ENCODE measurements at regions not wholly inside any gene's neighbourhood (a gene's known extent, or its start where the extent isn't known, plus 50 kb on each side); places are given as distances from the start of the nearest gene placed in this dataset.

- H2AFZ ChIP-seq (ENCODE audit: low read depth, low read length, poor library complexity, severe bottlenecking) = no peak overlapping the region
- ChIA-PET POLR2A (no interaction called here), CTCF (no interaction called here)
Observed at GRCh38 chr2:464562-465309, 176.8 kb upstream of the ALKAL2 start.

GRCh38 chr2:460861-461260 lies 173.0 kb upstream of the ALKAL2 start:
- POLR2A ChIA-PET = no interaction called here
- Histone ChIP-seq H3K79me2 (ENCODE audit: insufficient read depth, low read length) (no peaks in the 10 kb centered on the region), H3K9ac (ENCODE audit: low read length) (no peak overlapping the region), H3K4me1 (ENCODE audit: control insufficient read depth in 1 of 2, insufficient read depth in 2 of 2, low read length in 2 of 2) (no peaks in the 10 kb centered on the region), H3K27me3 (ENCODE audit: insufficient read depth, low read length) (peaks cover 60% of the 10 kb centered on the region), H3K4me2 (ENCODE audit: low read length) (no peak overlapping the region), H3K27ac (ENCODE audit: low read depth, low read length) (no peak overlapping the region), H3K9me3 (ENCODE audit: control insufficient read depth in 1 of 2, insufficient read depth in 1 of 2, low read depth in 1 of 2, low read length in 2 of 2) (no peaks in the 10 kb centered on the region), H3K4me3 (replicated peaks in 1 of 2; ENCODE audit: low read depth in 1 of 2, low read length in 2 of 2) (no peak overlapping the region), H3K9me2 (ENCODE audit: insufficient read depth) (no peaks in the 10 kb centered on the region), H4K20me1 (ENCODE audit: insufficient read depth) (no peaks in the 10 kb centered on the region), H2AFZ (ENCODE audit: low read depth, low read length, poor library complexity, severe bottlenecking) (no peak overlapping the region), H3K36me3 (ENCODE audit: control insufficient read depth in 1 of 2, insufficient read depth in 2 of 2, low read length in 2 of 2) (no peaks in the 10 kb centered on the region)
- RAD21 ChIA-PET (ENCODE audit: low non-redundant PET in 1 of 2, low total read pairs in 2 of 2, uncharacterized antibody in 2 of 2, unreplicated experiment in 2 of 2) = no interaction called here
- DNase-seq (ENCODE audit: low read depth, low spot score) (no peak), ATAC-seq (no peak)
- no peak for TF ChIP-seq MAX (IDR thresholded peaks at IDR 0.05)
- TF ChIP-seq ELF1 (IDR thresholded peaks at IDR 0.05; ENCODE audit: borderline replicate concordance, low read depth) = no peak
- TF ChIP-seq YY1 (IDR thresholded peaks at IDR 0.05; ENCODE audit: extremely low read depth, insufficient replicate concordance, low read depth, low read length) = no peak
- no peak for TF ChIP-seq EGR1 (IDR thresholded peaks at IDR 0.05; ENCODE audit: low read depth)
- no peak for TF ChIP-seq RAD21 (IDR thresholded peaks at IDR 0.05; ENCODE audit: low read depth)
- TF ChIP-seq SP1 (IDR thresholded peaks at IDR 0.05; ENCODE audit: low read depth) = no peak
- TF ChIP-seq ZNF274 (IDR thresholded peaks at IDR 0.05; ENCODE audit: low read depth, low read length) = no peak
- no peak for TF ChIP-seq JUND (IDR thresholded peaks at IDR 0.05)
- TF ChIP-seq POLR2AphosphoS5 (IDR thresholded peaks at IDR 0.05; ENCODE audit: low read depth, low read length) = no peak
- no peak for TF ChIP-seq CTCF (IDR thresholded peaks at IDR 0.05 in 2 of 3, conservative IDR thresholded peaks at IDR 0.05 in 1 of 3; ENCODE audit: borderline replicate concordance in 1 of 3, insufficient read depth in 1 of 3, low read depth in 2 of 3, low read length in 2 of 3)
- TF ChIP-seq ZFX (IDR thresholded peaks at IDR 0.05) = no peak
- no TSS peak for BruUV-seq (replicated peaks)
- CTCF ChIA-PET = no interaction called here
- intact Hi-C loops (cut with micrococcal nuclease) = no loop called here

More at GRCh38 chr2:464562-465309, 176.8 kb upstream of the ALKAL2 start:
- Histone ChIP-seq H4K20me1 (ENCODE audit: insufficient read depth) (no peaks in the 10 kb centered on the region), H3K36me3 (ENCODE audit: control insufficient read depth in 1 of 2, insufficient read depth in 2 of 2, low read length in 2 of 2) (no peaks in the 10 kb centered on the region), H3K9me2 (ENCODE audit: insufficient read depth) (no peaks in the 10 kb centered on the region), H3K4me3 (replicated peaks in 1 of 2; ENCODE audit: low read depth in 1 of 2, low read length in 2 of 2) (no peak overlapping the region), H3K4me2 (ENCODE audit: low read length) (no peak overlapping the region), H3K4me1 (ENCODE audit: control insufficient read depth in 1 of 2, insufficient read depth in 2 of 2, low read length in 2 of 2) (no peaks in the 10 kb centered on the region), H3K27me3 (ENCODE audit: insufficient read depth, low read length) (peaks cover 43% of the 10 kb centered on the region), H3K79me2 (ENCODE audit: insufficient read depth, low read length) (no peaks in the 10 kb centered on the region), H3K9me3 (ENCODE audit: control insufficient read depth in 1 of 2, insufficient read depth in 1 of 2, low read depth in 1 of 2, low read length in 2 of 2) (no peaks in the 10 kb centered on the region), H3K9ac (ENCODE audit: low read length) (no peak overlapping the region), H3K27ac (ENCODE audit: low read depth, low read length) (no peak overlapping the region)
- BruUV-seq (replicated peaks) = no TSS peak
- RAD21 ChIA-PET (ENCODE audit: low non-redundant PET in 1 of 2, low total read pairs in 2 of 2, uncharacterized antibody in 2 of 2, unreplicated experiment in 2 of 2) = no interaction called here
- intact Hi-C loops (cut with micrococcal nuclease) = no loop called here
- ATAC-seq (no peak), DNase-seq (ENCODE audit: low read depth, low spot score) (no peak)
- TF ChIP-seq RAD21 (IDR thresholded peaks at IDR 0.05; ENCODE audit: low read depth) (no peak), ATF3 (IDR thresholded peaks at IDR 0.05) (no peak), SP1 (IDR thresholded peaks at IDR 0.05; ENCODE audit: low read depth) (no peak), JUND (IDR thresholded peaks at IDR 0.05) (no peak), TCF7L2 (IDR thresholded peaks at IDR 0.05; ENCODE audit: borderline replicate concordance, extremely low read depth, insufficient read depth, insufficient read length) (no peak)

Data from HCT116 (cell line).